ENCODE measurements at regions not wholly inside any gene's neighbourhood (a gene's known extent, or its start where the extent isn't known, plus 50 kb on each side); places are given as distances from the start of the nearest gene placed in this dataset.
"Not testable (repeated sequence)": the region's sequence is repeated elsewhere in the genome, so short reads cannot be mapped to it uniquely, and the experiment has no call there.

- in situ Hi-C loops (cut with HindIII; ENCODE audit: low sequenced_read_pairs) = no loop called here
- DNase-seq (ENCODE audit: low spot score) = no peak
Measured at GRCh38 chr15:96896766-96897165, 566.3 kb downstream of the NR2F2 start.

- DNase-seq (ENCODE audit: low spot score) = no peak
- in situ Hi-C loops (cut with HindIII; ENCODE audit: low sequenced_read_pairs) = no loop called here
Measured at GRCh38 chr15:96914081-96914480, 583.6 kb downstream of the NR2F2 start.

GRCh38 chr15:96916750-96917149 is 586.2 kb downstream of the NR2F2 start:
- in situ Hi-C loops (cut with HindIII; ENCODE audit: low sequenced_read_pairs) = no loop called here
- no peak for DNase-seq (ENCODE audit: low spot score)

- in situ Hi-C loops (cut with HindIII; ENCODE audit: low sequenced_read_pairs) = no loop called here
- DNase-seq (ENCODE audit: low spot score) = no peak
Measured at GRCh38 chr15:96924570-96924969, 594.1 kb downstream of the NR2F2 start.

- in situ Hi-C loops (cut with HindIII; ENCODE audit: low sequenced_read_pairs) = no loop called here
- no peak for DNase-seq (ENCODE audit: low spot score)
Measured at GRCh38 chr15:96947296-96948229, 617.1 kb downstream of the NR2F2 start.

- in situ Hi-C loops (cut with HindIII; ENCODE audit: low sequenced_read_pairs) = no loop called here
- DNase-seq (ENCODE audit: low spot score) = no peak
Measured at GRCh38 chr15:96948981-96949380, 618.5 kb downstream of the NR2F2 start.

- DNase-seq (ENCODE audit: low spot score) = no peak
- in situ Hi-C loops (cut with HindIII; ENCODE audit: low sequenced_read_pairs) = no loop called here
Measured at GRCh38 chr15:96958721-96959120, 628.2 kb downstream of the NR2F2 start.

- DNase-seq (ENCODE audit: low spot score) = no peak
Measured at GRCh38 chr15:96959501-96959900, 629.0 kb downstream of the NR2F2 start.

GRCh38 chr15:96960711-96961480 is 630.4 kb downstream of the NR2F2 start:
- DNase-seq (ENCODE audit: low spot score) = no peak
- in situ Hi-C loops (cut with HindIII; ENCODE audit: low sequenced_read_pairs) = no loop called here

More at GRCh38 chr15:96959501-96959900, 629.0 kb downstream of the NR2F2 start:
- in situ Hi-C loops (cut with HindIII; ENCODE audit: low sequenced_read_pairs) = no loop called here

GRCh38 chr15:96966554-96966953 is 636.1 kb downstream of the NR2F2 start:
- in situ Hi-C loops (cut with HindIII; ENCODE audit: low sequenced_read_pairs) = no loop called here
- DNase-seq (ENCODE audit: low spot score) = no peak

GRCh38 chr15:96969732-96970710 is 639.5 kb downstream of the NR2F2 start:
- in situ Hi-C loops (cut with HindIII; ENCODE audit: low sequenced_read_pairs) = no loop called here
- no peak for DNase-seq (ENCODE audit: low spot score)

- no peak for DNase-seq (ENCODE audit: low spot score)
- in situ Hi-C loops (cut with HindIII; ENCODE audit: low sequenced_read_pairs) = no loop called here
Measured at GRCh38 chr15:96972201-96972600, 641.7 kb downstream of the NR2F2 start.

GRCh38 chr15:96974761-96975160 is 644.3 kb downstream of the NR2F2 start:
- in situ Hi-C loops (cut with HindIII; ENCODE audit: low sequenced_read_pairs) = no loop called here
- DNase-seq (ENCODE audit: low spot score) = no peak

GRCh38 chr15:96977886-96978285 is 647.4 kb downstream of the NR2F2 start:
- no peak for DNase-seq (ENCODE audit: low spot score)
- in situ Hi-C loops (cut with HindIII; ENCODE audit: low sequenced_read_pairs) = no loop called here

GRCh38 chr15:96978937-96979473 is 648.5 kb downstream of the NR2F2 start:
- in situ Hi-C loops (cut with HindIII; ENCODE audit: low sequenced_read_pairs) = no loop called here

GRCh38 chr15:96984121-96984671 is 653.7 kb downstream of the NR2F2 start:
- DNase-seq (ENCODE audit: low spot score); in situ Hi-C loops (cut with HindIII; ENCODE audit: low sequenced_read_pairs): not testable (repeated sequence)

More at GRCh38 chr15:96978937-96979473, 648.5 kb downstream of the NR2F2 start:
- DNase-seq (ENCODE audit: low spot score) = no peak

GRCh38 chr15:96992817-96993216 is 662.3 kb downstream of the NR2F2 start:
- in situ Hi-C loops (cut with HindIII; ENCODE audit: low sequenced_read_pairs) = no loop called here
- no peak for DNase-seq (ENCODE audit: low spot score)

- in situ Hi-C loops (cut with HindIII; ENCODE audit: low sequenced_read_pairs) = no loop called here
- no peak for DNase-seq (ENCODE audit: low spot score)
Measured at GRCh38 chr15:96997538-96997937, 667.0 kb downstream of the NR2F2 start.

GRCh38 chr15:97009031-97009431 is 678.5 kb downstream of the NR2F2 start:
- no peak for DNase-seq (ENCODE audit: low spot score)
- in situ Hi-C loops (cut with HindIII; ENCODE audit: low sequenced_read_pairs) = no loop called here
